CD4-positive, alpha-beta T cell (primary cell): ENCODE measurements at regions not wholly inside any gene's neighbourhood (a gene's known extent, or its start where the extent isn't known, plus 50 kb on each side); places are given as distances from the start of the nearest gene placed in this dataset.

Experiments used
- ATAC-seq: fragments of 200-7000 bp; cut with Tn5 transposase; one replicate; pipeline ENCODE4 v1.10.0; 2022; ENCODE audit warnings: mild to moderate bottlenecking; ENCODE audit not compliant: poor library complexity
- CTCF ChIA-PET: fragments of 350-600 bp; sonication (Branson Sonifier 250); formaldehyde crosslinking; loops from one replicate; lab custom pipeline; 2021; ENCODE audit warnings: antibody characterized with exemption, inconsistent platforms; lab: Charles Lee
- POLR2A ChIA-PET: fragments of 350-600 bp; sonication (Branson Sonifier 250); formaldehyde crosslinking; loops from one replicate; lab custom pipeline; 2021; ENCODE audit warnings: antibody characterized with exemption, inconsistent platforms; lab: Charles Lee
- DNase-seq, 14 experiments: peaks; one replicate each; pipeline ENCODE4 v3.0.0-alpha.2; 2013 to 2020; ENCODE audit warnings: mixed read lengths in 2 of 14
- H3K27ac ChIP-seq, 2 donors: one replicate each; pipeline versions ENCODE4 v1.5.1 to v1.7.0; 2013; ENCODE audit warnings: low read length in 2 of 2, low read depth in 1 of 2, mild to moderate bottlenecking in 1 of 2
- H3K27me3 ChIP-seq, 2 experiments: 1 replicate in 1 of 2; 2 replicates in 1 of 2; pipeline versions ENCODE4 v1.6.1 to v1.7.0; 2013; ENCODE audit warnings: low read length in 2 of 2, control low read depth in 1 of 2, mild to moderate bottlenecking in 1 of 2, moderate library complexity in 1 of 2; ENCODE audit not compliant: insufficient read depth in 2 of 2, control insufficient read depth in 1 of 2
- H3K36me3 ChIP-seq: one replicate; pipeline ENCODE4 v1.6.1; 2013; ENCODE audit warnings: low read length, control low read depth; ENCODE audit not compliant: insufficient read depth
- H3K4me1 ChIP-seq: one replicate; pipeline ENCODE4 v1.6.1; 2013; ENCODE audit warnings: low read length, control low read depth; ENCODE audit not compliant: insufficient read depth
- H3K4me3 ChIP-seq: one replicate; pipeline ENCODE4 v1.5.1; 2013; ENCODE audit warnings: mild to moderate bottlenecking, low read length, moderate library complexity
- H3K9me3 ChIP-seq, 2 experiments: 1 replicate in 1 of 2; 2 replicates in 1 of 2; pipeline versions ENCODE4 v1.6.1 to v1.7.0; 2013; ENCODE audit warnings: low read length in 2 of 2, mild to moderate bottlenecking in 2 of 2, control low read depth in 1 of 2, moderate library complexity in 1 of 2; ENCODE audit not compliant: control insufficient read depth in 1 of 2, insufficient read depth in 1 of 2
- H3K27ac Mint-ChIP-seq: one replicate; pipeline ENCODE4 v1.8.0; 2020; ENCODE audit warnings: mixed read lengths
- H3K27me3 Mint-ChIP-seq: one replicate; pipeline ENCODE4 v1.8.0; 2021; ENCODE audit warnings: mixed read lengths
- H3K36me3 Mint-ChIP-seq: one replicate; pipeline ENCODE4 v1.8.0; 2021; ENCODE audit warnings: low read depth, mixed read lengths
- H3K4me1 Mint-ChIP-seq: one replicate; pipeline ENCODE4 v1.8.0; 2021; ENCODE audit warnings: low read depth, mixed read lengths
- H3K4me3 Mint-ChIP-seq: one replicate; pipeline ENCODE4 v1.8.0; 2020; ENCODE audit warnings: mild to moderate bottlenecking, mixed read lengths
- H3K9me3 Mint-ChIP-seq: one replicate; pipeline ENCODE4 v1.8.0; 2020; ENCODE audit warnings: mixed read lengths
- CTCF ChIP-seq: fragments of 200-600 bp; IDR thresholded peaks from one replicate; pipeline ENCODE4 v1.8.0; 2022; ENCODE audit warnings: antibody characterized with exemption, mild to moderate bottlenecking
- intact Hi-C, 2 experiments: fragments of 100-400 bp; cut with DNase I in 1 of 2; cut with micrococcal nuclease in 1 of 2; formaldehyde crosslinking; loops; one replicate each; pipeline versions ENCODE4 v1.15.1 to v1.9.0; 2023 to 2025; cut with DNase I, micrococcal nuclease

GRCh38 chr3:88239870-88240269, 90.1 kb downstream of the C3orf38 start:
- no peaks in the 10 kb centered on the region for H3K4me1 Mint-ChIP-seq
- POLR2A ChIA-PET: no interaction called here
- no peak overlapping the region for H3K4me3 Mint-ChIP-seq
- no peaks in the 10 kb centered on the region for H3K27me3 Mint-ChIP-seq
- Histone ChIP-seq H3K4me3 (no peak overlapping the region), H3K4me1 (no peaks in the 10 kb centered on the region), H3K9me3 (peaks cover 0 to 7% of the 10 kb centered on the region in 2 experiments), H3K27ac (no peak overlapping the region), H3K27me3 (no peaks in the 10 kb centered on the region), H3K36me3 (no peaks in the 10 kb centered on the region)
- DNase-seq (no peak), ATAC-seq (no peak)
- H3K27ac Mint-ChIP-seq: no peak overlapping the region
- no peaks in the 10 kb centered on the region for H3K9me3 Mint-ChIP-seq
- no peaks in the 10 kb centered on the region for H3K36me3 Mint-ChIP-seq
- intact Hi-C loops: no loop called here
- no peak for TF ChIP-seq CTCF
- CTCF ChIA-PET: no interaction called here

GRCh38 chr3:88248658-88249057, 98.9 kb downstream of the C3orf38 start:
- Histone ChIP-seq H3K27ac (no peak overlapping the region), H3K4me3 (no peak overlapping the region), H3K27me3 (no peaks in the 10 kb centered on the region), H3K36me3 (no peaks in the 10 kb centered on the region), H3K4me1 (no peaks in the 10 kb centered on the region), H3K9me3 (peaks cover 0 to 7% of the 10 kb centered on the region in 2 experiments)
- no peak for ATAC-seq
- no peaks in the 10 kb centered on the region for H3K4me1 Mint-ChIP-seq
- ChIA-PET POLR2A (no interaction called here), CTCF (no interaction called here)
- no peak overlapping the region for H3K27ac Mint-ChIP-seq
- no peak overlapping the region for H3K4me3 Mint-ChIP-seq
- no peaks in the 10 kb centered on the region for H3K27me3 Mint-ChIP-seq
- intact Hi-C loops: no loop called here
- DNase-seq: no peak
- no peaks in the 10 kb centered on the region for H3K36me3 Mint-ChIP-seq
- TF ChIP-seq CTCF: no peak
- no peaks in the 10 kb centered on the region for H3K9me3 Mint-ChIP-seq

DNA sequence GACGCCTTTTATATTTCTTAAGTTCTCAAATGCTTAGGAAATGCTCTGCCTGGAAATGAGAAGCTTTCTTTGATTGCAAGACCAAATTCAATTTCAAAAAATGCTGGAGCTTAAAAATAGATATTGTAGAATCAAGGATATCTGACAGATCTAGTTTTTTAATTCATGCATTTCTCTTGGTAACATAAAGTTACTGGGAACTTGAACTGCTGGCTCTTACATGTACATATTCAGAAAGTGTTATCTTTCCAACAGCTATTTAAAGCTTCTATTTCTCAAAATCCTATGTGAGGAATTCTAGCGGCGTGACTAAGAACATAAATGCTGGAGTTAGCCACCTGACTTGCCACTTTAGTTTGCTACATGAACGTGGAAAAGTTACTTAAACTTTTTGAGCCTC, 109.3 kb downstream of the C3orf38 start:
- Histone ChIP-seq H3K4me1 (no peaks in the 10 kb centered on the region), H3K27ac (no peak overlapping the region), H3K9me3 (no peaks in the 10 kb centered on the region), H3K36me3 (no peaks in the 10 kb centered on the region), H3K27me3 (no peaks in the 10 kb centered on the region), H3K4me3 (no peak overlapping the region)
- Mint-ChIP-seq H3K27ac (no peak overlapping the region), H3K4me3 (no peak overlapping the region), H3K36me3 (no peaks in the 10 kb centered on the region), H3K27me3 (no peaks in the 10 kb centered on the region), H3K9me3 (no peaks in the 10 kb centered on the region), H3K4me1 (no peaks in the 10 kb centered on the region)
- ChIA-PET CTCF (no interaction called here), POLR2A (no interaction called here)
- DNase-seq (no peak), ATAC-seq (no peak)
- intact Hi-C loops: no loop called here
- no peak for TF ChIP-seq CTCF
